Activated T-helper 17 cell treated with anti-CD3 and anti-CD28 coated beads, Interleukin-2, amount 50 U/mL, for 72 hours (primary cell): ENCODE measurements at regions not wholly inside any gene's neighbourhood (a gene's known extent, or its start where the extent isn't known, plus 50 kb on each side); places are given as distances from the start of the nearest gene placed in this dataset.

ENCODE experiments used
- ATAC-seq: fragments of 150-1000 bp; cut with Tn5 transposase; replicated peaks from 2 replicates; pipeline ENCODE4 v1.10.0; 2021; ENCODE audit warnings: mild to moderate bottlenecking, moderate library complexity
- H3K27ac Mint-ChIP-seq: one replicate; pipeline ENCODE4 v1.8.0; 2022; ENCODE audit warnings: mixed read lengths
- H3K27me3 Mint-ChIP-seq: one replicate; pipeline ENCODE4 v1.8.0; 2022; ENCODE audit warnings: mixed read lengths
- H3K36me3 Mint-ChIP-seq: one replicate; pipeline ENCODE4 v1.8.0; 2022; ENCODE audit warnings: low read depth, mild to moderate bottlenecking, mixed read lengths
- H3K4me1 Mint-ChIP-seq: one replicate; pipeline ENCODE4 v1.8.0; 2022; ENCODE audit warnings: mixed read lengths
- H3K4me3 Mint-ChIP-seq: one replicate; pipeline ENCODE4 v1.8.0; 2022; ENCODE audit warnings: mild to moderate bottlenecking, mixed read lengths
- H3K9me3 Mint-ChIP-seq: one replicate; pipeline ENCODE4 v1.8.0; 2022; ENCODE audit warnings: mixed read lengths

- Mint-ChIP-seq H3K36me3 (no peaks in the 10 kb centered on the region), H3K4me3 (no peak overlapping the region), H3K9me3 (no peaks in the 10 kb centered on the region), H3K27ac (no peak overlapping the region), H3K27me3 (peaks cover 17% of the 10 kb centered on the region), H3K4me1 (no peaks in the 10 kb centered on the region)
- ATAC-seq = no peak
These were observed 203.3 kb upstream of the CST7 start for GRCh38 chr20:24745617-24746350.

GRCh38 chr20:24746351-24746685 lies 202.8 kb upstream of the CST7 start:
- H3K4me1 Mint-ChIP-seq = no peaks in the 10 kb centered on the region
- H3K27ac Mint-ChIP-seq = no peak overlapping the region
- no peaks in the 10 kb centered on the region for H3K36me3 Mint-ChIP-seq
- H3K27me3 Mint-ChIP-seq = peaks cover 17% of the 10 kb centered on the region
- no peak for ATAC-seq
- H3K4me3 Mint-ChIP-seq = no peak overlapping the region
- no peaks in the 10 kb centered on the region for H3K9me3 Mint-ChIP-seq

- H3K27ac Mint-ChIP-seq = no peak overlapping the region
- no peaks in the 10 kb centered on the region for H3K9me3 Mint-ChIP-seq
- H3K4me3 Mint-ChIP-seq = no peak overlapping the region
- H3K36me3 Mint-ChIP-seq = no peaks in the 10 kb centered on the region
- ATAC-seq = no peak
- H3K27me3 Mint-ChIP-seq = peaks cover 17% of the 10 kb centered on the region
- no peaks in the 10 kb centered on the region for H3K4me1 Mint-ChIP-seq
These were observed 201.9 kb upstream of the CST7 start for GRCh38 chr20:24747010-24747712.

GRCh38 chr20:24747881-24748595 lies 201.0 kb upstream of the CST7 start:
- peaks cover 17% of the 10 kb centered on the region for H3K27me3 Mint-ChIP-seq
- no peaks in the 10 kb centered on the region for H3K4me1 Mint-ChIP-seq
- no peak overlapping the region for H3K27ac Mint-ChIP-seq

GRCh38 chr20:24751551-24751950 lies 197.5 kb upstream of the CST7 start:
- no peak overlapping the region for H3K4me3 Mint-ChIP-seq
- no peak for ATAC-seq
- no peaks in the 10 kb centered on the region for H3K36me3 Mint-ChIP-seq
- H3K27me3 Mint-ChIP-seq = peaks cover 18% of the 10 kb centered on the region
- H3K9me3 Mint-ChIP-seq = no peaks in the 10 kb centered on the region
- no peaks in the 10 kb centered on the region for H3K4me1 Mint-ChIP-seq
- H3K27ac Mint-ChIP-seq = no peak overlapping the region

More at GRCh38 chr20:24747881-24748595, 201.0 kb upstream of the CST7 start:
- no peak overlapping the region for H3K4me3 Mint-ChIP-seq
- no peak for ATAC-seq
- no peaks in the 10 kb centered on the region for H3K36me3 Mint-ChIP-seq
- H3K9me3 Mint-ChIP-seq = no peaks in the 10 kb centered on the region

GRCh38 chr20:24752612-24753011 lies 196.5 kb upstream of the CST7 start:
- no peaks in the 10 kb centered on the region for H3K9me3 Mint-ChIP-seq

GRCh38 chr20:24753130-24753529 lies 195.9 kb upstream of the CST7 start:
- H3K27ac Mint-ChIP-seq = no peak overlapping the region
- ATAC-seq = no peak
- no peak overlapping the region for H3K4me3 Mint-ChIP-seq
- no peaks in the 10 kb centered on the region for H3K36me3 Mint-ChIP-seq
- H3K9me3 Mint-ChIP-seq = no peaks in the 10 kb centered on the region
- H3K27me3 Mint-ChIP-seq = peaks cover 12% of the 10 kb centered on the region
- H3K4me1 Mint-ChIP-seq = no peaks in the 10 kb centered on the region

More at GRCh38 chr20:24752612-24753011, 196.5 kb upstream of the CST7 start:
- Mint-ChIP-seq H3K27ac (no peak overlapping the region), H3K4me1 (no peaks in the 10 kb centered on the region), H3K4me3 (no peak overlapping the region), H3K27me3 (peaks cover 17% of the 10 kb centered on the region), H3K36me3 (no peaks in the 10 kb centered on the region)
- no peak for ATAC-seq

- Mint-ChIP-seq H3K9me3 (no peaks in the 10 kb centered on the region), H3K4me3 (no peak overlapping the region), H3K27me3 (peaks cover 12% of the 10 kb centered on the region), H3K4me1 (no peaks in the 10 kb centered on the region), H3K27ac (no peak overlapping the region), H3K36me3 (no peaks in the 10 kb centered on the region)
- ATAC-seq = no peak
These were observed 194.4 kb upstream of the CST7 start for GRCh38 chr20:24754691-24755090.

- no peaks in the 10 kb centered on the region for H3K4me1 Mint-ChIP-seq
- no peak for ATAC-seq
- no peak overlapping the region for H3K27ac Mint-ChIP-seq
- H3K27me3 Mint-ChIP-seq = peaks cover 12% of the 10 kb centered on the region
- H3K9me3 Mint-ChIP-seq = no peaks in the 10 kb centered on the region
- H3K4me3 Mint-ChIP-seq = no peak overlapping the region
- H3K36me3 Mint-ChIP-seq = no peaks in the 10 kb centered on the region
These were observed 193.6 kb upstream of the CST7 start for GRCh38 chr20:24755411-24755922.

- H3K9me3 Mint-ChIP-seq = no peaks in the 10 kb centered on the region
- no peaks in the 10 kb centered on the region for H3K4me1 Mint-ChIP-seq
- H3K4me3 Mint-ChIP-seq = no peak overlapping the region
- H3K27me3 Mint-ChIP-seq = peaks cover 12% of the 10 kb centered on the region
- H3K27ac Mint-ChIP-seq = no peak overlapping the region
- no peaks in the 10 kb centered on the region for H3K36me3 Mint-ChIP-seq
- ATAC-seq = no peak
These were observed 192.6 kb upstream of the CST7 start for GRCh38 chr20:24756292-24757025.

GRCh38 chr20:24761220-24762065 lies 187.6 kb upstream of the CST7 start:
- ATAC-seq = no peak
- Mint-ChIP-seq H3K27me3 (peaks cover 22% of the 10 kb centered on the region), H3K4me3 (no peak overlapping the region), H3K36me3 (no peaks in the 10 kb centered on the region), H3K9me3 (no peaks in the 10 kb centered on the region), H3K4me1 (no peaks in the 10 kb centered on the region), H3K27ac (no peak overlapping the region)

GRCh38 chr20:24762371-24762770 lies 186.7 kb upstream of the CST7 start:
- no peaks in the 10 kb centered on the region for H3K36me3 Mint-ChIP-seq
- no peak for ATAC-seq

GRCh38 chr20:24762791-24763350 lies 186.2 kb upstream of the CST7 start:
- peaks cover 15% of the 10 kb centered on the region for H3K27me3 Mint-ChIP-seq
- H3K27ac Mint-ChIP-seq = no peak overlapping the region
- H3K36me3 Mint-ChIP-seq = no peaks in the 10 kb centered on the region
- no peaks in the 10 kb centered on the region for H3K4me1 Mint-ChIP-seq
- H3K9me3 Mint-ChIP-seq = no peaks in the 10 kb centered on the region
- ATAC-seq = no peak
- no peak overlapping the region for H3K4me3 Mint-ChIP-seq

More at GRCh38 chr20:24762371-24762770, 186.7 kb upstream of the CST7 start:
- H3K4me1 Mint-ChIP-seq = no peaks in the 10 kb centered on the region
- H3K4me3 Mint-ChIP-seq = no peak overlapping the region
- no peak overlapping the region for H3K27ac Mint-ChIP-seq
- H3K9me3 Mint-ChIP-seq = no peaks in the 10 kb centered on the region
- peaks cover 15% of the 10 kb centered on the region for H3K27me3 Mint-ChIP-seq
